Uterus (tissue), 2 donors: ENCODE measurements at regions not wholly inside any gene's neighbourhood (a gene's known extent, or its start where the extent isn't known, plus 50 kb on each side); places are given as distances from the start of the nearest gene placed in this dataset.

ENCODE experiments used
- POLR2A ChIP-seq, 2 donors: fragments of 450-650 bp; IDR thresholded peaks; one replicate each; pipeline ENCODE4 v1.6.1; 2016; ENCODE audit warnings: antibody characterized with exemption in 2 of 2, mild to moderate bottlenecking in 1 of 2, moderate library complexity in 1 of 2
- TF ChIP-seq, protein P1 (sequence below), 4 experiments: fragments of 200-600 bp in 2 of 4; fragments of 450-650 bp in 2 of 4; sonication (generic) in 2 of 4; IDR thresholded peaks; one replicate each; pipeline ENCODE4 v1.5.1; 2016 to 2019; ENCODE audit warnings: antibody characterized with exemption in 4 of 4, mild to moderate bottlenecking in 2 of 4, moderate library complexity in 1 of 4

DNA sequence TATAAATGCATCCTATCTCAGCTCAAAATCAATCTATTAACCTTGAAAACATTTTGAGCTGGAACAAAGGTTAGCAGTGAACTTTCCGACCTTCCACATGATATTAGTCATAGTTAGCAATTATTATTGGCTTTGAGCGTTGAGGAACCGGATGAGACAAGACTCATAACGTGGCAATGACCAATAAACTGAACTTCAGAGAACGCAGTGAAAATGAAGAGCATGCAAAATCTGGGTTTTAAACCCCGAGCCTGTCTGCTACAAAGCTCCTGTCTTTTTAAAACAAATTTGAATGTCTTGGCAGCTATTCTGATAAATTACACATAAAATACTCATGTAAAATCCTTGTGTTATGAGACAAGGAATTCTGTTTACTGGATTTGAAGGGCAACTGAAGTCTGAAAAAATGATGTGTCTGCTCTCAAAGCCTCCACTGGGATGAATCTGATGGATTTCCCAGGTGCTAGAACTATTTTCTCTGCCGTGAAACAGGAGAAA, 74.7 kb upstream of the ITGB1 start:
- TF ChIP-seq, protein P1, sequence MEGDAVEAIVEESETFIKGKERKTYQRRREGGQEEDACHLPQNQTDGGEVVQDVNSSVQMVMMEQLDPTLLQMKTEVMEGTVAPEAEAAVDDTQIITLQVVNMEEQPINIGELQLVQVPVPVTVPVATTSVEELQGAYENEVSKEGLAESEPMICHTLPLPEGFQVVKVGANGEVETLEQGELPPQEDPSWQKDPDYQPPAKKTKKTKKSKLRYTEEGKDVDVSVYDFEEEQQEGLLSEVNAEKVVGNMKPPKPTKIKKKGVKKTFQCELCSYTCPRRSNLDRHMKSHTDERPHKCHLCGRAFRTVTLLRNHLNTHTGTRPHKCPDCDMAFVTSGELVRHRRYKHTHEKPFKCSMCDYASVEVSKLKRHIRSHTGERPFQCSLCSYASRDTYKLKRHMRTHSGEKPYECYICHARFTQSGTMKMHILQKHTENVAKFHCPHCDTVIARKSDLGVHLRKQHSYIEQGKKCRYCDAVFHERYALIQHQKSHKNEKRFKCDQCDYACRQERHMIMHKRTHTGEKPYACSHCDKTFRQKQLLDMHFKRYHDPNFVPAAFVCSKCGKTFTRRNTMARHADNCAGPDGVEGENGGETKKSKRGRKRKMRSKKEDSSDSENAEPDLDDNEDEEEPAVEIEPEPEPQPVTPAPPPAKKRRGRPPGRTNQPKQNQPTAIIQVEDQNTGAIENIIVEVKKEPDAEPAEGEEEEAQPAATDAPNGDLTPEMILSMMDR (IDR thresholded peaks at IDR 0.05), result no peak
- TF ChIP-seq POLR2A (IDR thresholded peaks at IDR 0.05), result no peak
